ENCODE measurements at regions not wholly inside any gene's neighbourhood (a gene's known extent, or its start where the extent isn't known, plus 50 kb on each side); places are given as distances from the start of the nearest gene placed in this dataset.
"Not testable (repeated sequence)": the region's sequence is repeated elsewhere in the genome, so short reads cannot be mapped to it uniquely, and the experiment has no call there.

GRCh38 chr18:2237706-2238105, 333.6 kb downstream of the METTL4 start:
- no peak for DNase-seq (ENCODE audit: low read depth)
- no peak overlapping the region for H3K4me3 ChIP-seq (ENCODE audit: low read depth, low read length)
- TF ChIP-seq CTCF (conservative IDR thresholded peaks at IDR 0.05; ENCODE audit: low read depth, low read length): no peak

DNA sequence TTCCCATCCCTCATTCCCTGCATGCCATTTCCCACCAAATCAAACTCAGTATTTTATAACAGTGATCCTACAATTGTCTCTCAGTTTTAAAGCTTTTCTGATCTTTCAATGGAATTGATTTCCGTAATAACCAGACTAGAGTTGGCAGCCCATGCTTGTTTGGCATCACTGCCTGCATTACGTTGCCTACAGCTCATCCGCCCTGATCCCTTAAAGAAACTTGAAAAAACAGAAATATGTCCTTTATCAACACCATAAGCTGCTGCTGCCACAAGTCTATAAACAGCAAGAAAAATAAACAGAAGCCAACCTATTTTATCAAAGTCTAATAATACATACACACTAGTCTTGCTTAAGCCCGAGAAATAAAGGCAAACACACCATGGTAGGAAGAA, 331.0 kb downstream of the METTL4 start:
- TF ChIP-seq CTCF (conservative IDR thresholded peaks at IDR 0.05; ENCODE audit: low read depth, low read length): no peak
- no peak overlapping the region for H3K4me3 ChIP-seq (ENCODE audit: low read depth, low read length)
- DNase-seq (ENCODE audit: low read depth): peak; percentile 35

DNA sequence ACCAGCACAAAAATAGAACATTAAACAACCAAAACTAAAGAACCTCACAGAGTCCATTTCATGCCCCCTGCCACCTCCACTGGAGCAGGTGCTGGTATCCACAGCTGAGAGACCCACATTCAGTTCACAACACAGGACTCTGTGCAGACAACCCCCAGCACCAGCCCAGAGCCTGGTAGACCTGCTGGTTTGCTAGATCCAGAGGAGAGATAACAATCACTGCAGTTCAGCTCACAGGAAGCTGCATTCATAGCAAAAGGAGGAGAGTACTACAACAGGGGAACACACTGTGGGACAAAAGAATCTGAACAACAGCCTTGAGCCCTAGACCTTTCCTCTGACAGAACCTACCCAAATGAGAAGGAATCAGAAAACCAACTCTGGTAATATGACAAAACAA, 326.7 kb downstream of the METTL4 start:
- TF ChIP-seq CTCF (conservative IDR thresholded peaks at IDR 0.05; ENCODE audit: low read depth, low read length): no peak
- DNase-seq (ENCODE audit: low read depth): no peak
- H3K4me3 ChIP-seq (ENCODE audit: low read depth, low read length): no peak overlapping the region

- DNase-seq (ENCODE audit: low read depth); H3K4me3 ChIP-seq (ENCODE audit: low read depth, low read length): not testable (repeated sequence)
Observed at GRCh38 chr18:2247101-2247500, 324.2 kb downstream of the METTL4 start.

DNA sequence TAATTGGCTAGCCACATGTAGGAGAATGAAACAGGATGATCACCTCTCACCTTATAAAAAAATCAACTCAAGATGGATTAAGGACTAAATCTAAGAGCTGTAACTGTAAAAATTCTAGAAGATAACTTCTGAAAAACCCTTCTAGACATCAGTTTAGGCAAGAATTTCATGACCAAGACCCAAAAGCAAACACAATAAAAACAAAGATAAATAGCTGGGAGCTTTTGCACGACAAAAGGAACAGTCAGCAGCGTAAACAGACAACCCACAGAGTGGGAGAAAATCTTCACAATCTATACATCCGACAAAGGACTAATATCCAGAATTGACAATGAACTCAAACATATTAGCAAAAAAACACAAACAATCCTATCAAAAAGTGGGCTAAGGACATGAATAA, 316.3 kb downstream of the METTL4 start:
- no peak for TF ChIP-seq CTCF (conservative IDR thresholded peaks at IDR 0.05; ENCODE audit: low read depth, low read length)
- no peak overlapping the region for H3K4me3 ChIP-seq (ENCODE audit: low read depth, low read length)
- DNase-seq (ENCODE audit: low read depth): no peak

GRCh38 chr18:2256577-2256976, 314.7 kb downstream of the METTL4 start:
- DNase-seq (ENCODE audit: low read depth): no peak
- no peak for TF ChIP-seq CTCF (conservative IDR thresholded peaks at IDR 0.05; ENCODE audit: low read depth, low read length)
- no peak overlapping the region for H3K4me3 ChIP-seq (ENCODE audit: low read depth, low read length)

DNA sequence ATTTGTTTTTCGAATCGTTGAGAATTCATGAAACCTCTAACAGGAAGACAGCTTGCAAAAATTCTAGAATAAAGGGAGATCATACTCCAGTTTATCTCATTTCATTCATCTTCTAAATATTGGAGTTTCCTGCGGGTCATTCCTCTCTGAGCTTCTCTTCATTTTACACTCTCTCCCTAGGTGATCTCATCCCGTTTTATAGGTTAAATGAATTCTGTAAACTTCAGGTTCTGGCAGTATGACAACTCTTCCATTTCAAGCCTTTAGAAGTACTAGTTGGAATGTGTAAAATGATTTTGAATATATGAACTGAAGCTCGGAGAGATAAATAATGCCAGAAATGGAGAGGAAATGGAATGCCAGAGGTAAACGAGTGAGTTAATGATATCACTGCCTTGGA, 312.4 kb downstream of the METTL4 start:
- peak; percentile 22 for DNase-seq (ENCODE audit: low read depth)
- H3K4me3 ChIP-seq (ENCODE audit: low read depth, low read length): no peak overlapping the region
- no peak for TF ChIP-seq CTCF (conservative IDR thresholded peaks at IDR 0.05; ENCODE audit: low read depth, low read length)

All from choroid plexus epithelial cell (primary cell).